ENCODE measurements at regions not wholly inside any gene's neighbourhood (a gene's known extent, or its start where the extent isn't known, plus 50 kb on each side); places are given as distances from the start of the nearest gene placed in this dataset.

DNA sequence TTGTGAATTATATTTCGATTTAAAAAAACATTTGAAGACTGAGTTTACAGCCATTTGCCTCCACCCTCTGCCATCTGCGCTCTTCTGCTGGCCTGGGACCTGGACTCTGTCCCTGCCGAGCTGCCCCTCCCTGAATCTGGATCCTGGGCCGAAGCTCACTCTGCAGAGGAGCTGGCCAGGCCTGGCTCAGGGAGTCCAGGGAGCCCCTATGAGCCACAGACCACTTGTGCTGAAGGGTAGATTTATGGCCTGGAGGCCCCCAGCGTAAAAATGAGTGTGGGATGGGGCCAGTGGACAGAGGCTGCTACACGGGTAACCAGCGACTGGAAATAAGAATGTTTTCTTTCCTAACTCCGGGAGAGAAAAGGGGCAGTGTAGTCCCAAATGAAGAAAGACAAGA lies 129.8 kb downstream of the FGF18 start:
- TF ChIP-seq, protein P1, sequence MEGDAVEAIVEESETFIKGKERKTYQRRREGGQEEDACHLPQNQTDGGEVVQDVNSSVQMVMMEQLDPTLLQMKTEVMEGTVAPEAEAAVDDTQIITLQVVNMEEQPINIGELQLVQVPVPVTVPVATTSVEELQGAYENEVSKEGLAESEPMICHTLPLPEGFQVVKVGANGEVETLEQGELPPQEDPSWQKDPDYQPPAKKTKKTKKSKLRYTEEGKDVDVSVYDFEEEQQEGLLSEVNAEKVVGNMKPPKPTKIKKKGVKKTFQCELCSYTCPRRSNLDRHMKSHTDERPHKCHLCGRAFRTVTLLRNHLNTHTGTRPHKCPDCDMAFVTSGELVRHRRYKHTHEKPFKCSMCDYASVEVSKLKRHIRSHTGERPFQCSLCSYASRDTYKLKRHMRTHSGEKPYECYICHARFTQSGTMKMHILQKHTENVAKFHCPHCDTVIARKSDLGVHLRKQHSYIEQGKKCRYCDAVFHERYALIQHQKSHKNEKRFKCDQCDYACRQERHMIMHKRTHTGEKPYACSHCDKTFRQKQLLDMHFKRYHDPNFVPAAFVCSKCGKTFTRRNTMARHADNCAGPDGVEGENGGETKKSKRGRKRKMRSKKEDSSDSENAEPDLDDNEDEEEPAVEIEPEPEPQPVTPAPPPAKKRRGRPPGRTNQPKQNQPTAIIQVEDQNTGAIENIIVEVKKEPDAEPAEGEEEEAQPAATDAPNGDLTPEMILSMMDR (conservative IDR thresholded peaks at IDR 0.05; ENCODE audit: low read depth, low read length), result no peak
- TF ChIP-seq, protein P2, sequence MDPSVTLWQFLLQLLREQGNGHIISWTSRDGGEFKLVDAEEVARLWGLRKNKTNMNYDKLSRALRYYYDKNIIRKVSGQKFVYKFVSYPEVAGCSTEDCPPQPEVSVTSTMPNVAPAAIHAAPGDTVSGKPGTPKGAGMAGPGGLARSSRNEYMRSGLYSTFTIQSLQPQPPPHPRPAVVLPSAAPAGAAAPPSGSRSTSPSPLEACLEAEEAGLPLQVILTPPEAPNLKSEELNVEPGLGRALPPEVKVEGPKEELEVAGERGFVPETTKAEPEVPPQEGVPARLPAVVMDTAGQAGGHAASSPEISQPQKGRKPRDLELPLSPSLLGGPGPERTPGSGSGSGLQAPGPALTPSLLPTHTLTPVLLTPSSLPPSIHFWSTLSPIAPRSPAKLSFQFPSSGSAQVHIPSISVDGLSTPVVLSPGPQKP (IDR thresholded peaks at IDR 0.05; ENCODE audit: borderline replicate concordance, low read depth, low read length), result no peak
- TF ChIP-seq, protein P3, sequence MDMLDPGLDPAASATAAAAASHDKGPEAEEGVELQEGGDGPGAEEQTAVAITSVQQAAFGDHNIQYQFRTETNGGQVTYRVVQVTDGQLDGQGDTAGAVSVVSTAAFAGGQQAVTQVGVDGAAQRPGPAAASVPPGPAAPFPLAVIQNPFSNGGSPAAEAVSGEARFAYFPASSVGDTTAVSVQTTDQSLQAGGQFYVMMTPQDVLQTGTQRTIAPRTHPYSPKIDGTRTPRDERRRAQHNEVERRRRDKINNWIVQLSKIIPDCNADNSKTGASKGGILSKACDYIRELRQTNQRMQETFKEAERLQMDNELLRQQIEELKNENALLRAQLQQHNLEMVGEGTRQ (IDR thresholded peaks at IDR 0.05; ENCODE audit: low read depth, low read length), result no peak
- TF ChIP-seq SMC3 (IDR thresholded peaks at IDR 0.05; ENCODE audit: low read depth, low read length), result no peak
- no peak for TF ChIP-seq NFE2L2 (IDR thresholded peaks at IDR 0.05; ENCODE audit: low read depth, low read length)
- no peak for TF ChIP-seq BHLHE40 (IDR thresholded peaks at IDR 0.05; ENCODE audit: low read depth, low read length)
- no peak for TF ChIP-seq RFX5 (IDR thresholded peaks at IDR 0.05; ENCODE audit: low read depth, low read length)
- TF ChIP-seq RAD21 (IDR thresholded peaks at IDR 0.05; ENCODE audit: low read length), result no peak
- no peak for TF ChIP-seq CHD1 (IDR thresholded peaks at IDR 0.05; ENCODE audit: low read depth, low read length)
- no peak for TF ChIP-seq POLR2A (IDR thresholded peaks at IDR 0.05; ENCODE audit: low read depth, low read length)
